ENCODE measurements at regions not wholly inside any gene's neighbourhood (a gene's known extent, or its start where the extent isn't known, plus 50 kb on each side); places are given as distances from the start of the nearest gene placed in this dataset.

- no peak for TF ChIP-seq CTCF (IDR thresholded peaks at IDR 0.05)
- TF ChIP-seq POLR2AphosphoS5 (IDR thresholded peaks at IDR 0.05), result no peak
- TF ChIP-seq POLR2A (IDR thresholded peaks at IDR 0.05), result no peak
- no peak for TF ChIP-seq EP300 (IDR thresholded peaks at IDR 0.05)
Observed at GRCh38 chr1:204740354-204740753, 54.8 kb upstream of the LRRN2 start.
